GM18498 (cell line): ENCODE measurements at regions not wholly inside any gene's neighbourhood (a gene's known extent, or its start where the extent isn't known, plus 50 kb on each side); places are given as distances from the start of the nearest gene placed in this dataset.

Experiments
- ATAC-seq: cut with Tn5 transposase; IDR thresholded peaks from one replicate; pipeline ENCODE4 v1.9.1; 2021; ENCODE audit warnings: mild to moderate bottlenecking, moderate library complexity; ENCODE audit not compliant: unreplicated experiment

- ATAC-seq = no peak
Observed at GRCh38 chr5:174159327-174160114, 114.0 kb downstream of the NSG2 start.

GRCh38 chr5:174165406-174165805 lies 119.9 kb downstream of the NSG2 start:
- no peak for ATAC-seq

GRCh38 chr5:174166231-174167079 lies 120.9 kb downstream of the NSG2 start:
- no peak for ATAC-seq

GRCh38 chr5:174167080-174167910 lies 121.8 kb downstream of the NSG2 start:
- no peak for ATAC-seq

GRCh38 chr5:174172152-174172551 lies 126.6 kb downstream of the NSG2 start:
- ATAC-seq = no peak

GRCh38 chr5:174172566-174172965 lies 127.1 kb downstream of the NSG2 start:
- no peak for ATAC-seq

GRCh38 chr5:174173766-174174165 lies 128.3 kb downstream of the NSG2 start:
- no peak for ATAC-seq

- no peak for ATAC-seq
Observed at GRCh38 chr5:174175716-174176268, 130.3 kb downstream of the NSG2 start.

- no peak for ATAC-seq
Observed at GRCh38 chr5:174176511-174176910, 131.0 kb downstream of the NSG2 start.

- ATAC-seq = no peak
Observed at GRCh38 chr5:174177531-174177930, 132.0 kb downstream of the NSG2 start.

- ATAC-seq = no peak
Observed at GRCh38 chr5:174177976-174178605, 132.6 kb downstream of the NSG2 start.

GRCh38 chr5:174180639-174181038 lies 135.1 kb downstream of the NSG2 start:
- ATAC-seq = no peak

GRCh38 chr5:174182111-174182510 lies 136.6 kb downstream of the NSG2 start:
- no peak for ATAC-seq

GRCh38 chr5:174183701-174184100 lies 138.2 kb downstream of the NSG2 start:
- ATAC-seq = no peak

GRCh38 chr5:174185506-174185905 lies 140.0 kb downstream of the NSG2 start:
- no peak for ATAC-seq

GRCh38 chr5:174186096-174186695 lies 140.7 kb downstream of the NSG2 start:
- ATAC-seq = no peak

GRCh38 chr5:174187001-174187400 lies 141.5 kb downstream of the NSG2 start:
- no peak for ATAC-seq

- ATAC-seq = no peak
Observed at GRCh38 chr5:174187481-174187880, 142.0 kb downstream of the NSG2 start.

GRCh38 chr5:174188295-174188694 lies 142.8 kb downstream of the NSG2 start:
- ATAC-seq = no peak
